ENCODE measurements at regions not wholly inside any gene's neighbourhood (a gene's known extent, or its start where the extent isn't known, plus 50 kb on each side); places are given as distances from the start of the nearest gene placed in this dataset.

DNA sequence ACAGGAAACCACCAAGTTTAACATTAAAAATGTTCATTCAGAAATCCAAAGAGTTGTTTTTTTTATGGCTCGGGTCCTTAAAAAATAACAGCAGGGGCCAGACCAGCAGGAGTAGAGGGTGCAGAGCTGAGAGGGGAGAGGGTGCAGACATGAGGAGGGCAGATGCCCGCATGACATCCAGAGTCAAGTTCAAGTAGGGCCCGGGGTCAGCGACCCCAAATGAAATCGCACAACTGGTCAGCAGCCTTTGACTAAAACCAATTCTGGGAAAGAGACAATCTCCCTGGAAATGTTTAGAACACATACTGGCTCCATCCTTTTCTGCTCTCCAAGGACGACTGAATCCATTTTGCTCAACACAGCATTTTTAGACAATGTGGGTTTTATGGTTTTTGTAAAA lies 297.5 kb downstream of the FGFR2 start:
- H3K9me3 Mint-ChIP-seq: peaks cover 0 to 3% (median 0%) of the 10 kb centered on the region in 3 donors
- 98% methylated on average over 5 of the region's 6 CpGs for whole genome bisulfite sequencing (ENCODE audit: insufficient coverage)
- H3K27ac Mint-ChIP-seq: no peak overlapping the region
- no peaks in the 10 kb centered on the region for H3K36me3 Mint-ChIP-seq
- Histone ChIP-seq H3K4me3 (ENCODE audit: control insufficient read depth in 1 of 2, extremely low read depth in 1 of 2, low read length in 1 of 2) (no peak overlapping the region), H3K27ac (ENCODE audit: low read length) (no peak overlapping the region), H3K27me3 (replicated peaks in 1 of 2; ENCODE audit: control insufficient read depth in 2 of 2, extremely low read depth in 1 of 2, insufficient read depth in 2 of 2, low read length in 1 of 2) (peaks cover 0 to 8% of the 10 kb centered on the region in 2 experiments), H3K9me3 (no peaks in the 10 kb centered on the region), H3K36me3 (ENCODE audit: control insufficient read depth in 2 of 2, extremely low read depth in 1 of 2, insufficient read depth in 1 of 2, low read length in 1 of 2) (no peaks in the 10 kb centered on the region), H3K4me1 (ENCODE audit: control insufficient read depth in 1 of 2, extremely low read depth in 1 of 2, insufficient read depth in 2 of 2, low read length in 2 of 2) (no peaks in the 10 kb centered on the region)
- H3K4me3 Mint-ChIP-seq: no peak overlapping the region
- ChIA-PET CTCF (no interaction called here), POLR2A (no interaction called here)
- no peaks in the 10 kb centered on the region for H3K27me3 Mint-ChIP-seq
- ATAC-seq (replicated peaks in 1 of 4) (no peak), DNase-seq (no peak)
- H3K4me1 Mint-ChIP-seq: no peaks in the 10 kb centered on the region

DNA sequence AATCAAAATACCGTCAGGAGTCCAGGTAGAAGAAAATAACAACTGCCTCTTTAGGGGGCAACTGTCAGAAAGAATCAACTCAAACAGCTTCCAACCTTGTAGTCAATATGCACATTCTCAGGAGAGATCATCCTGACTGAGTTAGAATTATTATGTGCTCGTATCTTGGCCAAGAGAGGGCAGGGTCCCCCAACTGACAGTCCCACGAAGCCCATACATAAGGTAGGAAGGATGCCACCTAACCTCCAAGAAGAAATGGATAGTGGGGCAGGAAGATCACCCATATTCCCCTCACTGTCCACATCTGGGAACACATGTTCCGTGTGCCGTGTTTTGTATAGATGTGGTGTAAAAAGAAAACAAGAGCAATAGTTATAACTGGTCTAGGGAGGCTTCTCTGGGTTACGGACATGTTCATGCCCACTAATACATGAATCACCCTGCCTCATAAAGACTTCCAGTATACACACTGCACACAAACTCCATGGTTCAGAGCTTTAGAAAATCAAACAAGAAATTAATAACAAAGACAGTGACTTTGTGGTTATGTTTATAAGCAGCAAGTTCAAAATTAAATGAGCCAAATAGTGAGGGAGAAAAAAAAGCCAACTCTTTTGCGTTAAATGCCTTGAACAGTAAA lies 295.6 kb downstream of the FGFR2 start:
- ATAC-seq (replicated peaks in 1 of 4): no peak
- H3K4me3 Mint-ChIP-seq: no peak overlapping the region
- ChIA-PET POLR2A (no interaction called here), CTCF (no interaction called here)
- Histone ChIP-seq H3K36me3 (ENCODE audit: control insufficient read depth in 2 of 2, extremely low read depth in 1 of 2, insufficient read depth in 1 of 2, low read length in 1 of 2) (no peaks in the 10 kb centered on the region), H3K27ac (ENCODE audit: low read length) (no peak overlapping the region), H3K4me3 (ENCODE audit: control insufficient read depth in 1 of 2, extremely low read depth in 1 of 2, low read length in 1 of 2) (no peak overlapping the region), H3K9me3 (no peaks in the 10 kb centered on the region), H3K27me3 (replicated peaks in 1 of 2; ENCODE audit: control insufficient read depth in 2 of 2, extremely low read depth in 1 of 2, insufficient read depth in 2 of 2, low read length in 1 of 2) (peaks cover 0 to 2% of the 10 kb centered on the region in 2 experiments), H3K4me1 (ENCODE audit: control insufficient read depth in 1 of 2, extremely low read depth in 1 of 2, insufficient read depth in 2 of 2, low read length in 2 of 2) (no peaks in the 10 kb centered on the region)
- no peak overlapping the region for H3K27ac Mint-ChIP-seq
- WGBS (ENCODE audit: insufficient coverage): no CpG with 5 or more reads among the region's 7 CpGs
- DNase-seq: no peak
- no peaks in the 10 kb centered on the region for H3K27me3 Mint-ChIP-seq
- H3K36me3 Mint-ChIP-seq: no peaks in the 10 kb centered on the region
- no peaks in the 10 kb centered on the region for H3K4me1 Mint-ChIP-seq
- H3K9me3 Mint-ChIP-seq: peaks cover 0 to 8% (median 0%) of the 10 kb centered on the region in 3 donors

DNA sequence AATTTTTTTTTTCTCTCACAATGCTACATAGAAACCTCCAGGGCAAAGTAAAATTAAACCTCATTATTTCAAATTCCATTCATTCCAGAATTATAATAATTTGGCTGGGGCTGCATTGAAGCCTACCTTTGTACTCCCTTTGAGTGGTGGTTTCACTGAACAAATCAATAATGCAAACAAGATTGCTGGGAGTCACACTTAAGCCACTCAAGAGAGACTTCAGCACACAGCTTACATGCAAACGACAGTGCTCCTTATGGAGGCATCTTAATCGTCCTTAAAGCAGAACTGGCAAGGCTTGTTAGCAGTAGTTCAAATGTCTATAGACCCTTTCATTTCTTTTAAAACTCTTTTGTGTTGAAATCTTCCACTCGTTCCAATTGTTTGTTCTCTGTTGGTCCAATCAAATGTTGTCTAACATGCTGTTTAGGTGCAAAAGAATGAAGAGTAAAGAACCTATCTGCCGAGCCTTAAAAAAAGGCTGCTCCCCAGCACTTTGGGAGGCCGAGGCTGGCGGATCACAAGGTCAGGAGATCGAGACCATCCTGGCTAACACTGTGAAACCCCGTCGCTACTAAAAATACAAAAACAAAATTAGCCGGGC lies 294.9 kb downstream of the FGFR2 start:
- H3K9me3 Mint-ChIP-seq: peaks cover 0 to 6% (median 0%) of the 10 kb centered on the region in 3 donors
- no peak overlapping the region for H3K27ac ChIP-seq (ENCODE audit: low read length)
- ATAC-seq (replicated peaks in 1 of 4): no peak
- ChIA-PET POLR2A (no interaction called here), CTCF (no interaction called here)
- H3K36me3 Mint-ChIP-seq: no peaks in the 10 kb centered on the region
- no peak overlapping the region for H3K4me3 Mint-ChIP-seq
- H3K36me3 ChIP-seq (ENCODE audit: control insufficient read depth in 2 of 2, extremely low read depth in 1 of 2, insufficient read depth in 1 of 2, low read length in 1 of 2): no peaks in the 10 kb centered on the region
- H3K4me3 ChIP-seq (ENCODE audit: control insufficient read depth in 1 of 2, extremely low read depth in 1 of 2, low read length in 1 of 2): no peak overlapping the region
- H3K27me3 Mint-ChIP-seq: no peaks in the 10 kb centered on the region
- no peak overlapping the region for H3K27ac Mint-ChIP-seq
- H3K4me1 ChIP-seq (ENCODE audit: control insufficient read depth in 1 of 2, extremely low read depth in 1 of 2, insufficient read depth in 2 of 2, low read length in 2 of 2): no peaks in the 10 kb centered on the region
- no peak for DNase-seq
- H3K27me3 ChIP-seq (replicated peaks in 1 of 2; ENCODE audit: control insufficient read depth in 2 of 2, extremely low read depth in 1 of 2, insufficient read depth in 2 of 2, low read length in 1 of 2): peaks cover 0 to 2% of the 10 kb centered on the region in 2 experiments
- no peaks in the 10 kb centered on the region for H3K4me1 Mint-ChIP-seq
- no peaks in the 10 kb centered on the region for H3K9me3 ChIP-seq
- WGBS (ENCODE audit: insufficient coverage): 73% methylated on average over 5 of the region's 10 CpGs

DNA sequence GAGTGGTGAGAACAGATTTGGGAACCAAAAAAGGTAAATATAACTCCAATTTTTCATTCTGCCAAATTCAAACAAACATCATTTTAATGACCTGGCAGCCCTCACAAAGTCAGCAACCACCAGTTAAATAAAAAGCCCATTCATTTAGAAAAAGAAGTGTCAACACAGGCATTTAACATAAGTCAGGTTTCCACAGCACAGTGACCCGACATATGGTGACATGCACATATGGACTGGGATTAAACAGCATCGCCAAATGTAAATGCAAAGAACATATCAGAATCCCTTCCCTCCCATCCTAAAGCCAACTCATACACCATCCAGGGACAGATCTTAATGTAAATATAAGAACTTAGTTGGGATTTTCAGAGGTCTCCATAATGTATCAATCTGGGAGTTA lies 293.2 kb downstream of the FGFR2 start:
- no peak for DNase-seq
- Histone ChIP-seq H3K36me3 (ENCODE audit: control insufficient read depth in 2 of 2, extremely low read depth in 1 of 2, insufficient read depth in 1 of 2, low read length in 1 of 2) (no peaks in the 10 kb centered on the region), H3K4me1 (ENCODE audit: control insufficient read depth in 1 of 2, extremely low read depth in 1 of 2, insufficient read depth in 2 of 2, low read length in 2 of 2) (no peaks in the 10 kb centered on the region), H3K9me3 (no peaks in the 10 kb centered on the region), H3K4me3 (ENCODE audit: control insufficient read depth in 1 of 2, extremely low read depth in 1 of 2, low read length in 1 of 2) (no peak overlapping the region), H3K27ac (ENCODE audit: low read length) (no peak overlapping the region), H3K27me3 (replicated peaks in 1 of 2; ENCODE audit: control insufficient read depth in 2 of 2, extremely low read depth in 1 of 2, insufficient read depth in 2 of 2, low read length in 1 of 2) (no peaks in the 10 kb centered on the region)
- Mint-ChIP-seq H3K27me3 (no peaks in the 10 kb centered on the region), H3K4me1 (no peaks in the 10 kb centered on the region), H3K9me3 (peaks cover 0 to 6% (median 0%) of the 10 kb centered on the region in 3 donors), H3K4me3 (no peak overlapping the region), H3K36me3 (no peaks in the 10 kb centered on the region), H3K27ac (no peak overlapping the region)
- 71% methylated on average over 1 of the region's 2 CpGs for WGBS (ENCODE audit: insufficient coverage)
- ATAC-seq (replicated peaks in 1 of 4): no peak
- POLR2A ChIA-PET: no interaction called here
- CTCF ChIA-PET: no interaction called here

DNA sequence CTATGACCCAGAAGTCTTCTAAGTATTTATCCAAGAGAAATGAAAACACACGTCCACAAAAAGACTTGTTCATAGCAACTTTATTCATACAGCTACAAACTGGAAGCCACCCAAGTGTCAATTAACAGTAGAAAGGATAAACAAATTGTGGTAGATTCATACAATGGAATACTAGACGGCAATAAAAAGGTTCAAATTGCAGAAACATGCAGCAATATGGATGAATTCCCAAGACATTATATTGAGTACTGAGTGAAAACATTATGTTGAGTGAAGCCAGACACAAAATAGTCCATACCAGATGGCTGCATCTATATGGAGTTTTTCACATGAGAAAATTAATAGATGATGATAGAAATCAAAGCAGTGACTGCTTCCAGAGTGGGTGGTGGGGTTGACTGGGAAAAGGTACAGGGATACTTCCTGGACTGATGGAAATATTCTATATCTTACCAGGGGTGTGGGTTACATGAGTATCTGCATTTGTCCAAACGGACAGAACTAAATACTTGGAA lies 292.0 kb downstream of the FGFR2 start:
- no peak for DNase-seq
- H3K36me3 ChIP-seq (ENCODE audit: control insufficient read depth in 2 of 2, extremely low read depth in 1 of 2, insufficient read depth in 1 of 2, low read length in 1 of 2): no peaks in the 10 kb centered on the region
- no peak overlapping the region for H3K4me3 Mint-ChIP-seq
- H3K36me3 Mint-ChIP-seq: no peaks in the 10 kb centered on the region
- H3K27me3 ChIP-seq (replicated peaks in 1 of 2; ENCODE audit: control insufficient read depth in 2 of 2, extremely low read depth in 1 of 2, insufficient read depth in 2 of 2, low read length in 1 of 2): no peaks in the 10 kb centered on the region
- H3K27me3 Mint-ChIP-seq: no peaks in the 10 kb centered on the region
- no peaks in the 10 kb centered on the region for H3K4me1 Mint-ChIP-seq
- CTCF ChIA-PET: no interaction called here
- peaks cover 0 to 6% (median 0%) of the 10 kb centered on the region in 3 donors for H3K9me3 Mint-ChIP-seq
- H3K4me1 ChIP-seq (ENCODE audit: control insufficient read depth in 1 of 2, extremely low read depth in 1 of 2, insufficient read depth in 2 of 2, low read length in 2 of 2): no peaks in the 10 kb centered on the region
- no peak overlapping the region for H3K4me3 ChIP-seq (ENCODE audit: control insufficient read depth in 1 of 2, extremely low read depth in 1 of 2, low read length in 1 of 2)
- no peak overlapping the region for H3K27ac ChIP-seq (ENCODE audit: low read length)
- H3K9me3 ChIP-seq: no peaks in the 10 kb centered on the region
- ATAC-seq (replicated peaks in 1 of 4): no peak
- no peak overlapping the region for H3K27ac Mint-ChIP-seq
- 86% methylated on average over 1 of the region's 3 CpGs for WGBS (ENCODE audit: insufficient coverage)
- POLR2A ChIA-PET: no interaction called here

DNA sequence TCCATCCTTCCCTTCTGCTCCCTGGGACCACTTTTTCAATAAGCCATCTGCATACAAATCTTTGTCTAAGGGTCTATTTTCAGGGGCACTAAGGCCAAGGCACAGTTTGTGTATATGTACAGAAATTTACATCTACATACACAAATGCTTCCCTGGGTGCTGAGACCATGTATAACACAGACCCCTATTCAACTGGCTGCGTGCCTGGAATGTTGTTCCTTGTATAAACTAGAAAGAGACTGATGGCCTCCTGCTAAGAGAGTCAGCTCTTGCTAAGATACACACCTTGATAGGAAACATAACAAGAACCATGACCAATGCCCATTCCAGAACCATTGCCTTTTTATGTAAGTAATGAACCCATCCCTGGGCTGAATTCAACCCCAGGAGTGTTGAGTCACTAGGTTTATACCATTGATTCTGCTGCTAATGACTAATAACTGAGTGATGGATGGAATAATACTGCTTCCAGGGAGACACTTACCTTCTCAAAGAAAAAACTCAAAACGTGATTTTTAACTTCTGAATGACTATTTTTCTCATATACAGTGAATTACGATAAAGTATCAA lies 290.7 kb downstream of the FGFR2 start:
- H3K36me3 ChIP-seq (ENCODE audit: control insufficient read depth in 2 of 2, extremely low read depth in 1 of 2, insufficient read depth in 1 of 2, low read length in 1 of 2): no peaks in the 10 kb centered on the region
- no peak overlapping the region for H3K4me3 ChIP-seq (ENCODE audit: control insufficient read depth in 1 of 2, extremely low read depth in 1 of 2, low read length in 1 of 2)
- POLR2A ChIA-PET: no interaction called here
- H3K4me1 ChIP-seq (ENCODE audit: control insufficient read depth in 1 of 2, extremely low read depth in 1 of 2, insufficient read depth in 2 of 2, low read length in 2 of 2): no peaks in the 10 kb centered on the region
- no peaks in the 10 kb centered on the region for H3K27me3 ChIP-seq (replicated peaks in 1 of 2; ENCODE audit: control insufficient read depth in 2 of 2, extremely low read depth in 1 of 2, insufficient read depth in 2 of 2, low read length in 1 of 2)
- H3K36me3 Mint-ChIP-seq: no peaks in the 10 kb centered on the region
- H3K9me3 ChIP-seq: no peaks in the 10 kb centered on the region
- H3K27ac ChIP-seq (ENCODE audit: low read length): no peak overlapping the region
- H3K4me1 Mint-ChIP-seq: no peaks in the 10 kb centered on the region
- CTCF ChIA-PET: no interaction called here
- ATAC-seq (replicated peaks in 1 of 4): no peak
- no CpG with 5 or more reads among the region's 3 CpGs for WGBS (ENCODE audit: insufficient coverage)
- H3K27me3 Mint-ChIP-seq: no peaks in the 10 kb centered on the region
- H3K9me3 Mint-ChIP-seq: peaks cover 0 to 6% (median 0%) of the 10 kb centered on the region in 3 donors
- no peak for DNase-seq
- H3K4me3 Mint-ChIP-seq: no peak overlapping the region
- no peak overlapping the region for H3K27ac Mint-ChIP-seq
